ENCODE measurements at regions not wholly inside any gene's neighbourhood (a gene's known extent, or its start where the extent isn't known, plus 50 kb on each side); places are given as distances from the start of the nearest gene placed in this dataset.

GRCh38 chr2:120433816-120434290 lies 87.9 kb downstream of the INHBB start:
- no TSS peak for BruUV-seq (replicated peaks)
- POLR2A ChIA-PET (ENCODE audit: low non-redundant PET) = no interaction called here
- CTCF ChIA-PET = no interaction called here
- DNase-seq (ENCODE audit: low spot score) = no peak
- Histone ChIP-seq H3K9me3 (ENCODE audit: low read depth, low read length, poor library complexity, severe bottlenecking) (no peaks in the 10 kb centered on the region), H3K27ac (ENCODE audit: low read depth, low read length, poor library complexity, severe bottlenecking) (no peak overlapping the region), H3K4me1 (ENCODE audit: insufficient read depth, low read length, poor library complexity, severe bottlenecking) (no peaks in the 10 kb centered on the region), H3K4me3 (ENCODE audit: low read depth, low read length, poor library complexity, severe bottlenecking) (no peak overlapping the region), H3K27me3 (replicated peaks; ENCODE audit: insufficient read depth, low read depth, low read length, poor library complexity) (no peaks in the 10 kb centered on the region), H3K36me3 (ENCODE audit: insufficient read depth, low read length, poor library complexity, severe bottlenecking) (no peaks in the 10 kb centered on the region)
- intact Hi-C loops (cut with micrococcal nuclease; ENCODE audit: unreplicated experiment) = no loop called here
- no peak for TF ChIP-seq CTCF (conservative IDR thresholded peaks at IDR 0.05; ENCODE audit: low read depth, low read length)
- no peak for TF ChIP-seq EZH2 (IDR thresholded peaks at IDR 0.05; ENCODE audit: borderline replicate concordance, low read depth, low read length, poor library complexity, severe bottlenecking)

- Histone ChIP-seq H3K27ac (ENCODE audit: low read depth, low read length, poor library complexity, severe bottlenecking) (no peak overlapping the region), H3K27me3 (replicated peaks; ENCODE audit: insufficient read depth, low read depth, low read length, poor library complexity) (no peaks in the 10 kb centered on the region), H3K4me3 (ENCODE audit: low read depth, low read length, poor library complexity, severe bottlenecking) (no peak overlapping the region), H3K4me1 (ENCODE audit: insufficient read depth, low read length, poor library complexity, severe bottlenecking) (no peaks in the 10 kb centered on the region), H3K36me3 (ENCODE audit: insufficient read depth, low read length, poor library complexity, severe bottlenecking) (no peaks in the 10 kb centered on the region), H3K9me3 (ENCODE audit: low read depth, low read length, poor library complexity, severe bottlenecking) (no peaks in the 10 kb centered on the region)
- TF ChIP-seq EZH2 (IDR thresholded peaks at IDR 0.05; ENCODE audit: borderline replicate concordance, low read depth, low read length, poor library complexity, severe bottlenecking) = no peak
- no peak for TF ChIP-seq CTCF (conservative IDR thresholded peaks at IDR 0.05; ENCODE audit: low read depth, low read length)
- DNase-seq (ENCODE audit: low spot score) = no peak
- BruUV-seq (replicated peaks) = no TSS peak
- intact Hi-C loops (cut with micrococcal nuclease; ENCODE audit: unreplicated experiment) = no loop called here
- CTCF ChIA-PET = no interaction called here
- POLR2A ChIA-PET (ENCODE audit: low non-redundant PET) = no interaction called here
These were observed 88.8 kb downstream of the INHBB start for GRCh38 chr2:120434492-120435308.

- no peaks in the 10 kb centered on the region for H3K36me3 ChIP-seq (ENCODE audit: insufficient read depth, low read length, poor library complexity, severe bottlenecking)
- no peak for TF ChIP-seq CTCF (conservative IDR thresholded peaks at IDR 0.05; ENCODE audit: low read depth, low read length)
- no peak for TF ChIP-seq EZH2 (IDR thresholded peaks at IDR 0.05; ENCODE audit: borderline replicate concordance, low read depth, low read length, poor library complexity, severe bottlenecking)
- H3K27ac ChIP-seq (ENCODE audit: low read depth, low read length, poor library complexity, severe bottlenecking) = no peak overlapping the region
- CTCF ChIA-PET = interaction anchor here (1.1 kb wide), 1 partner anchor 92 kb away, joined by 3 read pairs; no protein-coding TSS in a partner anchor
- peaks cover under 1% of the 10 kb centered on the region for H3K27me3 ChIP-seq (replicated peaks; ENCODE audit: insufficient read depth, low read depth, low read length, poor library complexity)
- intact Hi-C loops (cut with micrococcal nuclease; ENCODE audit: unreplicated experiment) = loop anchor here (2.0 kb wide), 1 partner anchor 93 kb away; no protein-coding TSS in a partner anchor
- no peaks in the 10 kb centered on the region for H3K9me3 ChIP-seq (ENCODE audit: low read depth, low read length, poor library complexity, severe bottlenecking)
- no peak overlapping the region for H3K4me3 ChIP-seq (ENCODE audit: low read depth, low read length, poor library complexity, severe bottlenecking)
- no peak for DNase-seq (ENCODE audit: low spot score)
- POLR2A ChIA-PET (ENCODE audit: low non-redundant PET) = no interaction called here
- H3K4me1 ChIP-seq (ENCODE audit: insufficient read depth, low read length, poor library complexity, severe bottlenecking) = no peaks in the 10 kb centered on the region
- no TSS peak for BruUV-seq (replicated peaks)
These were observed 89.9 kb downstream of the INHBB start for GRCh38 chr2:120435671-120436459.
